GM21423 (cell line): ENCODE measurements at regions not wholly inside any gene's neighbourhood (a gene's known extent, or its start where the extent isn't known, plus 50 kb on each side); places are given as distances from the start of the nearest gene placed in this dataset.
"Not testable (repeated sequence)": the region's sequence is repeated elsewhere in the genome, so short reads cannot be mapped to it uniquely, and the experiment has no call there.

Experiments
- ATAC-seq: cut with Tn5 transposase; IDR thresholded peaks from one replicate; pipeline ENCODE4 v1.9.1; 2021; ENCODE audit warnings: mild to moderate bottlenecking, moderate library complexity; ENCODE audit not compliant: unreplicated experiment

- no peak for ATAC-seq
Observed at GRCh38 chr13:64186503-64187250, 2771.0 kb upstream of the PCDH20 start.

GRCh38 chr13:64186071-64186470 is 2770.4 kb upstream of the PCDH20 start:
- no peak for ATAC-seq

- no peak for ATAC-seq
Observed at GRCh38 chr13:64180756-64181155, 2765.1 kb upstream of the PCDH20 start.

GRCh38 chr13:64165826-64166225 is 2750.2 kb upstream of the PCDH20 start:
- no peak for ATAC-seq

GRCh38 chr13:64164435-64164834 is 2748.8 kb upstream of the PCDH20 start:
- no peak for ATAC-seq

- ATAC-seq, result no peak
Observed at GRCh38 chr13:64160479-64160878, 2744.8 kb upstream of the PCDH20 start.

- ATAC-seq, result no peak
Observed at GRCh38 chr13:64158908-64159307, 2743.3 kb upstream of the PCDH20 start.

GRCh38 chr13:64154514-64154913 is 2738.9 kb upstream of the PCDH20 start:
- ATAC-seq, result no peak

- no peak for ATAC-seq
Observed at GRCh38 chr13:64130600-64130999, 2715.0 kb upstream of the PCDH20 start.

GRCh38 chr13:64130171-64130570 is 2714.5 kb upstream of the PCDH20 start:
- no peak for ATAC-seq

GRCh38 chr13:64127856-64128255 is 2712.2 kb upstream of the PCDH20 start:
- no peak for ATAC-seq

- ATAC-seq, result no peak
Observed at GRCh38 chr13:64127192-64127591, 2711.5 kb upstream of the PCDH20 start.

- ATAC-seq, result not testable (repeated sequence)
Observed at GRCh38 chr13:64121023-64121709, 2705.5 kb upstream of the PCDH20 start.

- no peak for ATAC-seq
Observed at GRCh38 chr13:64099994-64100393, 2684.3 kb upstream of the PCDH20 start.

GRCh38 chr13:64090311-64090710 is 2674.7 kb upstream of the PCDH20 start:
- no peak for ATAC-seq

- no peak for ATAC-seq
Observed at GRCh38 chr13:64088491-64088890, 2672.8 kb upstream of the PCDH20 start.

GRCh38 chr13:64087624-64088023 is 2672.0 kb upstream of the PCDH20 start:
- no peak for ATAC-seq

GRCh38 chr13:64083811-64084210 is 2668.2 kb upstream of the PCDH20 start:
- no peak for ATAC-seq

- ATAC-seq, result no peak
Observed at GRCh38 chr13:64083396-64083795, 2667.7 kb upstream of the PCDH20 start.

- ATAC-seq, result no peak
Observed at GRCh38 chr13:64078480-64078936, 2662.9 kb upstream of the PCDH20 start.

- no peak for ATAC-seq
Observed at GRCh38 chr13:64078025-64078424, 2662.4 kb upstream of the PCDH20 start.

GRCh38 chr13:64077132-64077835 is 2661.6 kb upstream of the PCDH20 start:
- ATAC-seq, result not testable (repeated sequence)
